Hematopoietic multipotent progenitor cell treated with erythropoietin and hydrocortisone succinate and interleukin-3 and kit ligand, for 4 days (in vitro differentiated cells): ENCODE measurements at regions not wholly inside any gene's neighbourhood (a gene's known extent, or its start where the extent isn't known, plus 50 kb on each side); places are given as distances from the start of the nearest gene placed in this dataset.

Experiments used
- DNase-seq: peaks from one replicate; pipeline ENCODE4 v3.0.0-alpha.2; 2015

GRCh38 chr7:114755856-114756255, 166.0 kb upstream of the MDFIC start:
- DNase-seq, result no peak

- no peak for DNase-seq
These were observed 163.2 kb upstream of the MDFIC start for GRCh38 chr7:114758661-114759227.

DNA sequence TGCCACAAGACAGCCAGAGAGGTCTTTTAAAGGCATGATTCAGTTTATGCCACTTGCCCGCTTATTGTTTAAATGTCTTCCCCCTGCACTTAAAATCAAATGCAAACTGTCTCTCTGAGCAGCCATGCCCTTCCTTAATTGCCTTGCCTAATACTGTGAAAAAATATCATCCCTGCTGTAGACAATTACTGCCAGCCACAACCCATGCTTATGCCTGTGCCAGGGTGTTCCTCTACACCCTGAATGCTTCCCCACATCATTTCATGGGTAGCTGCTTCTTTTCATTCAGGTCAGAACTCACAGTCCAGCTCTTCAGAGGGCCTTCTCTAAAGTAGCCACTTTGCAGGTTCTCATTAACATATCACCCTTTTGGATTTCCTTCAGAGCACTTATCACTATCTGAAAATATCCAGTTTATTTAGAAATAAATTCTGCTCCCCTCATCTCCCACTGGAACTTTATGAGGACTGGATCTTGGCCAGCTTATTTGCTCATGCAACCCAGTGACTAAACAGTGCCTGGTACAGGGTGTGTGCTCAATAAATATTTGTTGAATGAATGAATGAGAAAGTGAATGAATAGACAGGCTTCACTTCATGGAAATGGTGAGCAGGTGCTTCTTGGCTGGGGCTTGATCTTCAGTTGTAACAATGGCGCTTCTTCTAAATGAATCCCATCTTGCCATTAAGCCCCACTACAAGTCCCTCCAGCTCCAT, 162.4 kb upstream of the MDFIC start:
- no peak for DNase-seq

- DNase-seq, result no peak
These were observed 161.4 kb upstream of the MDFIC start for GRCh38 chr7:114760477-114760876.

DNA sequence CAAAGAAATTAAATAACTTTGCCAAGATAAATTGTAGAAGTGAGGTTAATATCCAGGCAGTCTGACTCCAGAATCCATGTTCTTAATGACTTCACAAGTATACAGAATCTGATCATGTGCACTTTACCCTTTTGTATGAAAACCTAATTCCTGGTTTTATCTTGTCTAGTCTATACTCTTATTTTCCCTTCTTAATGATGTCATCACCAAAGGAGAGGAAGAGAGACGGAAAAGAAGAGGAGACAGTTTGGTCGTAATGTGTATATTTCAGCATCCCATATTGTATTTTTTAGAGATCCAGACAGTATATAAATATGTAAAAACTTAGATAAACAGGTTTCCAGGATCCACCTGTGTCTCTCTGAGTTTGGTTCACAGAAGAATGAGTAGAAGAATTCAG, 159.9 kb upstream of the MDFIC start:
- DNase-seq, result no peak

GRCh38 chr7:114765331-114766040, 156.4 kb upstream of the MDFIC start:
- no peak for DNase-seq

DNA sequence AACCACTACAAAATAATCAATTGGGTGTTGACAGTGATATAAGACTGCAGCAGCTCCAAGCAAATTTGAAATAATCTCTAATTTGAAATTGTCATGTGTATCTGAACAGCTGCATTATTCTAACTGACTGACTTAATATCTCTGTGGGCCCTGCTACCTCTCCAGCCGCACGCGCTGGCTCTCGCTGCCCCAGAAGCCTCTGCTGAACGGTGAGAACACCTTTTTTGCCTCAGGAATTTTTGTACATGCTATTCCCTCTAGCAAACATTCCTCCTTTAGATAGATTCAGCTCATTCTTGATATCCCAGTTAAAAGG, 155.9 kb upstream of the MDFIC start:
- no peak for DNase-seq

GRCh38 chr7:114777288-114777687, 144.6 kb upstream of the MDFIC start:
- no peak for DNase-seq

DNA sequence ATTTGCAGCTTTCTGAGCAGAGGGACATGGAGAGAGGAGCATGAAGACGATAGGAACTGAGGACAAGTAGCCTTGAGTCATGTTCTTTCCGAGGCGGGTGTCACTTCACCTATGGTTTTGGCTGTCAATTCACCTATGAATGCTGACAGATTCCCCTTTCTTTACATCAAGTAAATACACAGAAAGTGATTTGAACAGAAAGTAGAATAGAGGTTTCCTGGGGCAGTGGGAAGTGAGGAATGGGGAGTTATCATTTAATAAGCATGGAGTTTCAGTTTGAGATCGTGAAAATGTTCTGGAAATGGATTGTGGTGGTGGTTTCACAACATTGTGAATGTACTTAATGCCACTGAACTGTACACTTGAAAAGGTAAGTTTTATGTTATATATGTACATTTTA, 138.4 kb upstream of the MDFIC start:
- no peak for DNase-seq

GRCh38 chr7:114784177-114784576, 137.7 kb upstream of the MDFIC start:
- no peak for DNase-seq

- no peak for DNase-seq
These were observed 137.1 kb upstream of the MDFIC start for GRCh38 chr7:114784746-114785145.

DNA sequence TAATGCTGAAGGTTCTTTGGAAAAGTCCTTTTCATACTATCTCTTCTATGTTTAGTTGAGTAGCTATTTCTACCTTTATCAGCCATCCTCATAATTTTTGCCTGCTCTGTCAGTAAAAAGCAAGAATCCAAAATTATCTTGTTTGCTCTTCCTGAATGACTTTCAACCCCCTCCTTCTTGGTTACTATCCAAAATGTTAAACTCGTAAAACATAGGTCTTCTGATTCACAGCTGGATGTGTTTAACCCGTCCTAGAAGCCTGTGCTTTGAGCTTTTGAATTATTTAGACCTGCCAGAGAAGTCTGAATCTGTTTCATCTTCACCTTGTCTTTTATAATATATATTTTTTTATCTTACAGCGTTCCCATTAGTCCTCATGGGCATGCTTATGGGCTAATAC, 136.4 kb upstream of the MDFIC start:
- no peak for DNase-seq

- DNase-seq, result no peak
These were observed 135.4 kb upstream of the MDFIC start for GRCh38 chr7:114786455-114786854.

- DNase-seq, result no peak
These were observed 134.3 kb upstream of the MDFIC start for GRCh38 chr7:114787556-114787955.

- no peak for DNase-seq
These were observed 133.2 kb upstream of the MDFIC start for GRCh38 chr7:114788706-114789105.

DNA sequence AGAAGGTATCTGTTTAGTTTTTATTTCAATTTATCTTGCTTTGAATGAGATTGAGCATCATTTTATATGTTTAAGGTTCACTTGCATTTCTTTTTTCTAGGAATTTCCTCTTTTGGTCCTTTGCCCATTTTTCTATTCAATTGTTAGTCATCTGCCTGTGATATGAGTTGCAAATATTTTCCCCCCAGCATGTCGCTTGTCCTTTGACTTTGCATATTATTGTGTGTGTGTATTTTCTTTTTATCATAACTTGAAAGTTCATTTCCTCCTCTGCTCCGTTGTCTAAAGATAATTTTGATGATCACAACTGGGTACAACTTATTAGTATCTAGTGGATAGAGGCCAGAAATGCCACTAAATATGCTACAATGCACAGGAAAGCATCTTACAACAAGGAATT, 132.7 kb upstream of the MDFIC start:
- DNase-seq, result no peak

DNA sequence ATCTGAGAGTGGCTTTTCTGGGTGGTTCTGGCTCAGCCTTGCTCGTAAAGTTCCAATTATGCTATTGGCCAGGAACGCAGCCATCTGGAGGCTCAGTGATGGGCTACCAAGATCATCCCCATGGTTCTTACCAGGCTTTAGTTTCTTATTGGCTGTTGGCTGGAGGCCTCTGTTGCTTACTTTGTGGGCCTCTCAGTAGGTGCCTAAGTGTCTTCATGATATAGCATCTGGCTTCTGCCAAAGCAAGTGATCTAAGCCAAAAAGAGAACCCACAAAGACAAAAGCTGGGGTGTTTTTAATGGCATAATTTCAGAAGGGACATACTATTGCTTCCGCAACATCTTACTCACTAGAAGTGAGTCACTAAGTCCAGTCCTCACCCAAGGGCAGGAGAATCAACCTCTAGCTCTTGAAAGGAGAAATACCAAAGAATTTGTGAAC, 132.0 kb upstream of the MDFIC start:
- DNase-seq, result no peak

- no peak for DNase-seq
These were observed 131.4 kb upstream of the MDFIC start for GRCh38 chr7:114790521-114790920.

GRCh38 chr7:114791771-114792170, 130.1 kb upstream of the MDFIC start:
- DNase-seq, result peak; percentile 11

GRCh38 chr7:114793155-114793845, 128.6 kb upstream of the MDFIC start:
- no peak for DNase-seq

- no peak for DNase-seq
These were observed 126.4 kb upstream of the MDFIC start for GRCh38 chr7:114795475-114795874.

- no peak for DNase-seq
These were observed 122.3 kb upstream of the MDFIC start for GRCh38 chr7:114799628-114800028.

- no peak for DNase-seq
These were observed 119.3 kb upstream of the MDFIC start for GRCh38 chr7:114802632-114803031.

DNA sequence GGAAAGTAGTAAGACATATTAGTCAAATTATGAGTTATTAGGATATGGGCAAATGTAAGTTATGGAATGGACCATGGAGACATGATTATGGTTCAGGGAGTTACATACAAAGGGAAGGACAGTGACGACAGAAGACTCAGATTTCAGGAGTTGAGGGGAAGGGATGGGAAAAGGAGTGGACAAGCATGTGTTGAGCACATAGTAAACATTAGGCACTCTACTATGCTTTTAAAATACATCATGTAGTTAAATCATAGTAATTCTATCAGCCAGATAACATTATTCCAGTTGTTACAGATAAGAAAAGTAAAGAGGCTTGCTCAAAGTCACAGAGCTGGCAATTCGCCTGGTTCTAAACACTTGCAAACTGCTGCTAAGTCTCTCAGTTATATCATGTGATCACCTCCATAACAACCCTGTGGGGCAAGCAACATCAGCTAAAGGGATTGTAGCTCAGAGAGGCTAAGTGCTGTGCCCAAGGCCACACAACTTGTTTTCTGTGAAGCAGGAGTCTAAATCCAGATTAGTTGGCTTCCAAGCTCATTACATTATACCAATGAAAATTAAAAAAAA, 115.2 kb upstream of the MDFIC start:
- DNase-seq, result peak; percentile 8
